HG03139 (cell line): ENCODE measurements at regions not wholly inside any gene's neighbourhood (a gene's known extent, or its start where the extent isn't known, plus 50 kb on each side); places are given as distances from the start of the nearest gene placed in this dataset.
"Not testable (repeated sequence)": the region's sequence is repeated elsewhere in the genome, so short reads cannot be mapped to it uniquely, and the experiment has no call there.

Source experiments
- ATAC-seq: cut with Tn5 transposase; IDR thresholded peaks from one replicate; pipeline ENCODE4 v1.9.1; 2021; ENCODE audit not compliant: unreplicated experiment

DNA sequence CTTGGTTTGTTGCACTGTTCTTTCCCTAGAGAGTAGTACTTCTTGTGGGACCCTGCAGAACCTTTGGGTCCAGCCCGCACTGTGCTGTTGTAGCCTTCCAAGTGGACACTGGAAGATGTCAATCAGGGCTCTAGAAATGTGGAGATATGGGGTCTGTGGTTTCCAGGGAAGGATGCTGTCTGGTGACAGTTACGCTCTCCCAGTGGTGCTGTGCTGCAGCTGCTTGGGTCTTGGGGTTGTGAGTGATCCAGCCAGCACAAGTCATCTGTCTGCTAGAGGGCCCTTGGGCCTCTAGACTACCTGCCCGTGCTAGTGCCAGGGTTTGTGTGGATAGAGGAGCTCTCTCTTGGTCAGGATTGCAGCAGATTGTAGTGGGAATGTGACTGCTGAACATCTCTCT lies 484.5 kb downstream of the DMAC1 start:
- no peak for ATAC-seq

GRCh38 chr9:7313389-7313788 lies 486.2 kb downstream of the DMAC1 start:
- no peak for ATAC-seq

DNA sequence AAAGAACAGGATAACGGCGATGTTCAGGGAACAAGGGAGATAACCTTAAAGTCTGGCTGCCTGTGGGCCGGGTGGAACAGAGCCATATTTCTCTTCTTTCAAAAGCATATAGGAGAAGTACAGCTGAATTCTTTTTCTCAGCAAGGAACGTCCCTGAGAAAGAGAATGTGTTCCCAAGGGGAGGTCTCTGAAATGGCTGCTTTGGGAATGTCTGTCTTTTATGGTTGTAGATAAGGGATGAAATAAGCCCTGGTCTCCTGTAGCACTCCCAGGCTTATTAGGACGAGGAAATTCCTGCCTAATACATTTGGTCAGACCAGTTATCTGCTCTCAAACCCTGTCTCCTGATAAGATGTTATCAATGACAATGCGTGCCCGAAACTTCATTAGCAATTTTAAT lies 490.5 kb downstream of the DMAC1 start:
- ATAC-seq, result not testable (repeated sequence)

DNA sequence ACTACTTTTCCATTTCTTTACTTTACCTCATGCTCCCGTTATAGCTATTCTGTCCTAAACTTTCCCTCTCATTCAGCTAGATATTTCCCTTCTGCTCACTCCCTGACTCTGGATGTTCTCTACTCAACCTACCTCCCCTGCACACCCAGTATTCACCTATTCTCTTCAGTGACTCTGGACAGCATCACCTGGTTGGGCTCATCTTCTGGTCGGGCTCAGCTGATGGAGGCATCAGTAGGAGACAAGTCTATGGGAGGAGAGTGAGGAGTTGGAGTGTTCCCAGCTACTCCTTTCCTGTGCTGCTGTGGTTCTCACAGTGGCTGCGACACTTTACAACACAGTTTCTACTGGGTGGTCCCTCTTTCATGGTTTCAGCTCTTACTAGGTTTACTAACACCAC lies 493.9 kb downstream of the DMAC1 start:
- no peak for ATAC-seq

DNA sequence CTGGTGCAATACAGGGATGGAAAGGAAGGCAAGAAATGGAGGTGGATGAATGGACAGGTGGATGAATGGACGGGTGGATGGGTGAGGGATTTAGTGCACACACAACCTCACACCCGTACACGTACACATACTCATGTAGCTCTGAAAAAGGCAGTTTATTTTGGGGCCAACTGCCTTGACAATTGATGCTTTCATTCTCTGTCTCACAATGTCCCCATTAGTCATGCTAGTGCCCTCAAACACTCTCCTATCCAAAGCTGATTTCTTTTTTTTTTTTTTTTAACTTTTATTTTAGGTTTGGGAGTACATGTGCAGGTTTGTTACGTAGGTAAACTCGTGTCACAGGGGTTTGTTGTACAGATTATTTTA lies 495.0 kb downstream of the DMAC1 start:
- no peak for ATAC-seq

- no peak for ATAC-seq
Observed at GRCh38 chr9:7303907-7304626, 495.5 kb downstream of the DMAC1 start.

DNA sequence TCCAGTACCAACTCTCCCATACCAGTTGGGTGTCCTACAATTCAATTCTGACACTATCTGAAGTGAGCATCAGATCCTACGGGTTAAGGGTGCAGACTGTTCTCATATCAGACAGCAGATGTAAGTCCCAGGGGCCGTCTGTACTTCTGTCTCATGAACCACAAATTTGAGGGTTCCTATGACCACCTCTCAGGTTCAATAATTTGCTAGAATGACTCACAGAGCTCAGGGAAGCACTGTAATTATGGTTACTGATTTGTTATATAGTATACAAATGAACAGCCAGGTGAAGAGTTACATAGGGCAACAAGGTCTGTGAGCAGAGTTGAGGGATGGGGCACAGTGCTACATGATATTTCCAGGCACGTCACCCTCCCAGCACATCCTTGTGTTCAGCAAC lies 499.1 kb downstream of the DMAC1 start:
- peak; percentile 47 for ATAC-seq

- ATAC-seq, result peak; percentile 96
Observed at GRCh38 chr9:7298123-7298522, 501.5 kb downstream of the DMAC1 start.

DNA sequence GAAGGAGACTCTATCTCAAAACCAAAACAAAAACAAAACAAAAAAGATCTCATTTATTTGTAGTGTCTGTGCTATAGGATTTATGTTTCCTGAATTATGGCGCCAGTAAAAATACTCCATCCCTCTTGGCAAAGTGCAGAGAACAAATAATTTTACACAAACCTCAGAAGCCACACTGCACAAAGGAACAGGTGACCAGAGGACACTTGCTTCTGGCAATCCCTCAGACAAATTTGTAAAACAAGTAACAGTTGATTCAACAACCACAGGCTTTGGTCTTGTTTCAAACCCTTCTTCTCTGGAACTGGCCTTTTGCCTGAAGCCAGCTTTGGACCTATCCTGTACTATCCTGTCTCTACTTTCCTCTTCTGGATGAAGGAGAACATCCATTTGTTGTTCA lies 502.1 kb downstream of the DMAC1 start:
- ATAC-seq, result no peak

GRCh38 chr9:7293091-7293490 lies 506.5 kb downstream of the DMAC1 start:
- ATAC-seq, result no peak

GRCh38 chr9:7289773-7290172 lies 509.8 kb downstream of the DMAC1 start:
- no peak for ATAC-seq

GRCh38 chr9:7287986-7288385 lies 511.6 kb downstream of the DMAC1 start:
- no peak for ATAC-seq

DNA sequence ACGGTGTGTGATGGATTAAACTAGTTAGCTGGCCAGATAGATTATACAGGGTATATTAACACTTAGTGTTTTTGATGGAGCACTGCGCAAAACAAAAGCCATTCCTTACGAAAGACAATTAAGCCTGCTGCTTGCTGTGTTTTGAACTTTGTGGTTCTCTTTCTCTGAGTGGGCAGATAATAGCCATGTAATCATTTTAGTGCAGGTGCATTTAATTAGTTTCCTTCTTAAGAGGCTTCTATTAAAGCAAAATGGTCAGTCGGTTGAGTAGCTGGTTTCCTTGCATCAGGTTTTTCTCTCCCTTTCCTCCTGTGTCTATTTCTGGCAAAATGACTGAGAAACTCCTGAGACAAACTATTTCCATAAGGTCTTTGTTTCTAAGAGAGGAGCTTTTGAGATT lies 512.5 kb downstream of the DMAC1 start:
- no peak for ATAC-seq

- no peak for ATAC-seq
Observed at GRCh38 chr9:7286101-7286500, 513.5 kb downstream of the DMAC1 start.

DNA sequence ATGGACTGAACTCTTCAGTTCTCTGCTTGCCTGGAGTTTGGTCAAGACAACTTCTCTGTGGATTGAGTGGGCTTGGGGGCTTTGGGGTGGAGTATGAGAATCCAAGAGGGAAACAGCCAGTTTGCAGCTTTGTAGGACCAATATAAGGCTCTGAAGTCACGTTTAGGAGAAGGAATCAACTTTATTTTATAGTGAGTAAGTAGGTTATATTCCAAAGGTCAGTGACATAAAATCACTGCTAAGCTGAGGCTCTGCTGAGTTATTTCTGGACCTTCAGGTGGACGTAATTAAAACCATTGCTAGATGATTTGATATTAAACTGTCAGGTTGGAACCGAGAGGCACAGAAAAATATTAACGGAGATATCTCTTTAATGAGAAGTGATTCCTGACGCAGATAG lies 514.4 kb downstream of the DMAC1 start:
- no peak for ATAC-seq

DNA sequence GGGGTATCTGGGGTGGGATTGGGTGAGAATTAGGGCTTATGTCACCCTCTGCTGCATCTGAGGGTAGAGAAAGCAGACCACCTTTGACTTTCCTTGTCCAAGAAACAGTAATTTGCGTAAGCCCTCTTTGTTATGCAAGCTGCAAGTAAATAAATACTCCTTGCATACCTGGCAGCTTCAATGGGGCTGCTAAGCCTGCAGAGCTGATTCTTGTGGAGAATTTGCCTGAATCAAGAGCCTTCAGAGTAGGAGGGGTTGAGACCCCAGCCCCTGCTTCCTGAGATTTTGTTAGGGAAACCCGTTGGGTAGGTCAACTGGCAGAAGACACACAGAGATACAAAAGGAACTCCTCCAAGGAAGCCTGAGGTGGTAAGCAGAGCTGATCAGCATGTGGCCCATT lies 515.1 kb downstream of the DMAC1 start:
- ATAC-seq, result no peak

DNA sequence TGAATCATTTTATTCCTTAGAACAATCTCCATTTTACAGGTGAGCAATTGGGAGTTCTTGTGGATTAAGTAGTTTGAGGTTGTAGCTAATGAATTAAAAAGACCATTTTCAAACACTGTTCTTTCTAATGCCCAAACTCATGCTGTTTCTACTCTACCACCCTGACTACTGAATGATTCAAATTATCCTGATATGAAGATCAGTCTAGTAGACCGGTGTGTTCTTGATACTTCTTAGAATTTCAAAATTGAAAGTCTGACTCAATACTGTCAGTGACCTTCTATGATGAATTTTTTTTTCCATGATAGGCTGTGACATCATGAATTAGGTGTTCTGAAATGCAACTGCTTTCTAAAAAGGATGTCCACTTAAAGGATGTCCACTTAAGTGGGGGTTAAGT lies 515.5 kb downstream of the DMAC1 start:
- no peak for ATAC-seq

- ATAC-seq, result no peak
Observed at GRCh38 chr9:7273575-7273974, 515.8 kb downstream of the KDM4C start.

DNA sequence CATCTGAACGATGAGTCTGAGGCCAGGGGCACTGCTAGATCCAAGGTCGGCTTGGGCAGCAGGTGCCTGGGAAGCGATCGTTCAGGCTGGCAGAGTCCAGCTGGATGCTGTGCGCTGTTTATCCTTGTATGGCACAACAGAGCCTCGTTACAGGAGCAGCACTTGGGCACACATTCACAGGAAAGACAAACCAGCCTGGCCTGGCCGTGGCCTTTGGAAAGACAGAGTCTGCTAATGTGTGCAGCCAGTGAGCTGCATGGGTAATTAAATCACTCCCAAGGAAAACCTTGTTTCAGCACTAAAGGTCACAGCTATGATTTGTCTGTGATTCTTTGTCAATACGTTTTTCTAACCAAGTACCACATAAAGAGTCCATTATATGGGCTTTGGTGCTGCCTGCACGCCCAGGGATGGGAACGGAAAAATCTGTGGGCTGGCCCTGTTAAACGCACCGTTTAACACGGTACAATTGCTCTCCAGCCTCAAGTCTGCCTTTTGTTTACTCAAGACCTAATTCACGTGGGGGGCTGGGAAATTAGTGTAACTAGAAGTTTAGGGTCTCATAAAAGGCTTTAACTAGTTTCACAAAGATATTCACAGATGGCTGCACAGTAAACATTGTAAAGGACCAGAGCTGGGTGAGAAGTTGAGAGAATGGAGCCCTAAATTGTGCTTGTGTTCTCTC lies 509.3 kb downstream of the KDM4C start:
- ATAC-seq, result no peak

DNA sequence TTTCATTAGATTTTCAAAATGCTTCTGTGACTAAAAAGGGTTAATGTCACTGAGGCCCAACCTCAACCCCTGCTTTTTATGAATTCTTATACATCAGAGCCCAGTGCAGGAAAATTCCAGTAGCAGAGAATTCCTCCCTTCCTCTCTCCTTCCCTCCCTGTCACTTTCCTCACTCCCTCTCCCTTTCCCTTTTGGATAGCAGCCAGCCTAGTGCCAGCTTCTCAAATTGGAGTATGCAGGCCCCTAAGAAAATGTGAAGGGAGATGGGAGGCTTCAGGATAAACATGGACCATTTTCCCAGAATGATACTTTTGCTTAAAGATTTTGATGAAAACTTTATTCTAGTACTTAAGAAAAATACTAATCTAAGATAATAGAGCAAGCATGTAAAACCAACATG lies 507.4 kb downstream of the KDM4C start:
- ATAC-seq, result no peak

GRCh38 chr9:7259544-7260241 lies 501.9 kb downstream of the KDM4C start:
- no peak for ATAC-seq

DNA sequence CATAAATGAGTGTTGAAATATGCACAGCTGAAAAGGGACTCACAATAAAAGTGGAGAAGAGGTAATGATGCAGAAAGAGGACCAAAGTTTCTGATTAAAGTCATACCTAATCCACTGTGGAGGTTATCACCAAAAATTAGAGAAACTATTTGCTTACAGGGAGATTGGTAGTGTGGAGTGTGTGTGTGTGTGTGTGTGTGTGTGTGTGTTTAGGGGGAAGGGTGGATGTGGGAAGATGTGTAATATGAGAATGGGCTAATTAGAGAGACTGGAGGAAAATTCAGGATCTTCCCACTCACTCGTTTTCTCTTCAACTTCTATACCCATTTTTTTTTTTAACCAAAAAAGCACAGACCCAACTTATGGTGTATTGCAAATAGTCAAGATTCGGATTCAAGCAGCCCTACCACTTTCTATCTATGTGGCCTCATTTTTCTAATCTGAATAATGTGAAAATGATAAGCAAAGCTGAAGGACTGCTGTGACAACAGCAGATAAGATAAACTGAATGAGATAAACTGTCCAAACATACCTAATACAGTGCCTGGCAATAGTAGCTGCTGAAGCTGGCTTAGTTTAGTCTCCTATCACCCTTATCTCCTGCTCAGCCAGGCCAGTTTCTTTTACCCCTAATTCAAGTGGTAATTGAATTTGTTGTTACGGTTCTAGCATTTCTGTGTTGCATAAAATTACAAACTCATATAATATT lies 501.1 kb downstream of the KDM4C start:
- ATAC-seq, result no peak
